H1 (cell line): ENCODE measurements at regions not wholly inside any gene's neighbourhood (a gene's known extent, or its start where the extent isn't known, plus 50 kb on each side); places are given as distances from the start of the nearest gene placed in this dataset.

Experiments used
- ATF3 ChIP-seq: IDR thresholded peaks from 2 replicates; pipeline ENCODE4 v1.6.1; 2011; ENCODE audit warnings: low read depth, mild to moderate bottlenecking, low read length; ENCODE audit not compliant: insufficient read depth
- FOSL1 ChIP-seq: IDR thresholded peaks from 2 replicates; pipeline ENCODE4 v1.6.1; 2011; ENCODE audit warnings: mild to moderate bottlenecking, low read depth, low read length, moderate library complexity; ENCODE audit not compliant: insufficient read depth
- SIRT6 ChIP-seq: IDR thresholded peaks from one replicate; pipeline ENCODE4 v1.7.1; 2012; ENCODE audit warnings: low read length, inconsistent platforms
- USF2 ChIP-seq: IDR thresholded peaks from 2 replicates; pipeline ENCODE4 v1.6.1; 2011; ENCODE audit warnings: low read length, improper control_type of control experiment

GRCh38 chr7:113824117-113824823 is 94.5 kb downstream of the PPP1R3A start (continued):
- no peak for TF ChIP-seq FOSL1
- no peak for TF ChIP-seq ATF3
- TF ChIP-seq USF2: no peak
- no peak for TF ChIP-seq SIRT6
